Omental fat pad (tissue), 3 donors: ENCODE measurements at regions not wholly inside any gene's neighbourhood (a gene's known extent, or its start where the extent isn't known, plus 50 kb on each side); places are given as distances from the start of the nearest gene placed in this dataset.
A peak's percentile ranks its signal among the peaks of the same experiment; 100 is the strongest.

ENCODE experiments used
- ATAC-seq: fragments of 150-250 bp; one replicate; pipeline ENCODE4 v1.9.1; 2016; ENCODE audit warnings: mild to moderate bottlenecking, moderate library complexity; ENCODE audit not compliant: low FRiP score
- DNase-seq: peaks from one replicate; pipeline ENCODE4 v3.0.0-alpha.2; 2019; ENCODE audit warnings: low spot score
- TF ChIP-seq, protein P1 (sequence below), 3 donors: fragments of 450-650 bp; IDR thresholded peaks; one replicate each; pipeline ENCODE4 v1.5.1; 2016 to 2017; ENCODE audit warnings: antibody characterized with exemption in 3 of 3, mild to moderate bottlenecking in 3 of 3, moderate library complexity in 2 of 3

GRCh38 chr12:30823156-30823699 is 68.5 kb upstream of the CAPRIN2 start:
- TF ChIP-seq, protein P1, sequence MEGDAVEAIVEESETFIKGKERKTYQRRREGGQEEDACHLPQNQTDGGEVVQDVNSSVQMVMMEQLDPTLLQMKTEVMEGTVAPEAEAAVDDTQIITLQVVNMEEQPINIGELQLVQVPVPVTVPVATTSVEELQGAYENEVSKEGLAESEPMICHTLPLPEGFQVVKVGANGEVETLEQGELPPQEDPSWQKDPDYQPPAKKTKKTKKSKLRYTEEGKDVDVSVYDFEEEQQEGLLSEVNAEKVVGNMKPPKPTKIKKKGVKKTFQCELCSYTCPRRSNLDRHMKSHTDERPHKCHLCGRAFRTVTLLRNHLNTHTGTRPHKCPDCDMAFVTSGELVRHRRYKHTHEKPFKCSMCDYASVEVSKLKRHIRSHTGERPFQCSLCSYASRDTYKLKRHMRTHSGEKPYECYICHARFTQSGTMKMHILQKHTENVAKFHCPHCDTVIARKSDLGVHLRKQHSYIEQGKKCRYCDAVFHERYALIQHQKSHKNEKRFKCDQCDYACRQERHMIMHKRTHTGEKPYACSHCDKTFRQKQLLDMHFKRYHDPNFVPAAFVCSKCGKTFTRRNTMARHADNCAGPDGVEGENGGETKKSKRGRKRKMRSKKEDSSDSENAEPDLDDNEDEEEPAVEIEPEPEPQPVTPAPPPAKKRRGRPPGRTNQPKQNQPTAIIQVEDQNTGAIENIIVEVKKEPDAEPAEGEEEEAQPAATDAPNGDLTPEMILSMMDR (IDR thresholded peaks at IDR 0.05), result no peak
- DNase-seq, result no peak
- no peak for ATAC-seq

- TF ChIP-seq, protein P1 (IDR thresholded peaks at IDR 0.05), result no peak
- DNase-seq (peak; percentile 33), ATAC-seq (peak; percentile 82)
Observed at GRCh38 chr12:30822385-30823155, 67.8 kb upstream of the CAPRIN2 start.

DNA sequence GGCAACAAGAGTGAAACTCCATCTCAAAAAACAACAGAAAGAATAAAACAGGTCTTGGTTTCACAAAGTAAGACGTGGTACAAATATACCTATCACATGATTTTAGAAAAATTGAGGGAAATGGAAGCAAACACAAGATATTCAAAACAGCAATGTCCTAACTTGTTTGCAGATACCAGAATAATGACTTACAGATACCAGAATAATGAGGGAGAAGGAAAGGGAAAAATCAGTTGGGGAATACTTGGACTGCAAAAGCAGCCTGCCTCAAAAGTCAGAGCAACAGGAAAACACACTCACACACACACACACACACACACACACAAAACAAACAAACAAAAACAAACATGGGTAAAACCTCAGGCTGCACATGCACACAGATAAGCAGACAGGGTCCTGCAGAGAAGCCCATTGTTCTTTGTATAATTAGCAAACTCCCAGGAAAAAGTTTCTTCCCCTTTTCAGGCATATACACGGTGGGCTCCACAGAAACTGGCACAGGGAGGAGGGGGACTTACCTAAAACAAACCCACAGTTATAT is 65.7 kb upstream of the CAPRIN2 start:
- ATAC-seq (no peak), DNase-seq (no peak)
- TF ChIP-seq, protein P1 (IDR thresholded peaks at IDR 0.05), result no peak

DNA sequence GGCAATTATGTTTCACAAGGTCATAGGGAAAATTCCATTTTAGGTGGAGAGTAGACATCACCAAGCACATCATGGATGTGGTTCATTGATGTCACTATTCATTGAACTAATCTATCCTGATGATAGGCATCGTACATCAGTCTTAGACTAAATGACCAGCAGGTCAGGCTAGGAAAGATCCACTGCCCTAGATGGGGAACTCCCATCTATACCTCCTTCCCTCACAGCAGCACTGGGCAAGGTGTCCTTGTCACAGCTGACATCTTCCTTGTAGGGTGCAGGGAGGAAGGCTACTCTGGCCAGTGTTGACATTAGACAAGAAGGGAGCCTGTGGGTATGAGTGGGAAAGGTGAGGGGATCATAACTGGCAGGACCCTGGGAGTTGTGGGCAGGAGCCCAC is 63.8 kb upstream of the CAPRIN2 start:
- ATAC-seq (no peak), DNase-seq (no peak)
- TF ChIP-seq, protein P1 (IDR thresholded peaks at IDR 0.05), result no peak

- DNase-seq, result no peak
- no peak for ATAC-seq
- TF ChIP-seq, protein P1 (IDR thresholded peaks at IDR 0.05), result no peak
Observed at GRCh38 chr12:30816742-30817465, 62.2 kb upstream of the CAPRIN2 start.

DNA sequence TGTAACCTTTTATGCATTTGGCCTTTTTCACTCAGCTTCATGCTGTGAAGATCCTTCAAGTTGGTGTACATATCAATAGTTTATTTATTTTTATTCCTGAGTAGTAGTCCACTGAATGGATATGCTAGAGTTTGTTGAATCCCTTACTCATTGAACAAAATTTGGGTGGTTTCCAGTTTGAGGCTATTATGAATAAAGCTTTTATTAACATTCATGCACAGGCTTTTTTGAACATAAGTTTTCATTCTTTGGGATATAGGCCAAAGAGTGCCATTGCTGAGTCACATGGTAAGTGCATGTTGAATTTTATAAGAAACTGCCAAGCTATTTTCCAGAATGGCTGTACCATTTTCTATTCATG is 59.5 kb upstream of the CAPRIN2 start:
- TF ChIP-seq, protein P1 (IDR thresholded peaks at IDR 0.05), result no peak
- ATAC-seq (no peak), DNase-seq (no peak)
